Mucosa of gallbladder (tissue), 1 donor: ENCODE measurements at regions not wholly inside any gene's neighbourhood (a gene's known extent, or its start where the extent isn't known, plus 50 kb on each side); places are given as distances from the start of the nearest gene placed in this dataset.

ENCODE experiments used
- DNase-seq: peaks from one replicate; pipeline ENCODE4 v3.0.0-alpha.2; 2020; ENCODE audit warnings: low spot score
- donor health status: DM: no; HTN: no; CAD: no.

DNA sequence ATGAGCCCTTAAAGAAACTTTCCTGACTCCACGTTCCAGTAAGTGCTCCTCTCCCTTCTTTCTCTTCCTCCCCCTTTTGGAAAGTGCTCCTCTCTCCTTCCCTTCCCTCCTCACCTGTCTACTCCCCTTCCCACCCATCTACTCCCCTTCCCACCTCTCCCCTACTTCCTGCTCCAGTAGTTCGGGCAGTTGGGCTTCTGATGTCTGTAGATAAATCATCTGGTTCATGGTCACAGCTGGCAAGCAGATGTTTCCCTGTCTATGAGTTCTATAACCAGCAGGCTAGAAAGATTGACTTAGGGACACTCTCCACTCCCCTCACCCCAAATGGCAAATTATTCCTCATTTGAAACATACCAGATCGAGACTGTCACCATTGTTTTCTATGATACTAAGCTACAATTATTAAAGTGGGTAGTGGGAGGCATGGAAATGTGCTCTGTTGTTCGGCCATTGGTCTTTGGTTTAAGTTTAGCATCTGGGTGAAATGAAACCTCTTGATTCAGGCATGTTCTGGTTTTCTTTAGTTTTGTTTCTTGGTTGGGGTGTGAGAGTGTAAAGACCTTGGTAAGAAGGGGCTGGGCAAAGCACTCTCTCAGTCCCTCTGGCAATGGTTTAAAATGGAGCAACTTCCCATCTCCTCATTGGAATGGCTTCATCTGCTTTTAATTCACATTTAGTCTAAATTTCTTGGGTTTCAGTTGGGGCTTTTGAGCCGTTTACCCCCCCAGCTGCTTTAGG lies 413.2 kb upstream of the SPRED2 start:
- no peak for DNase-seq

GRCh38 chr2:65842104-65842503 lies 409.7 kb upstream of the SPRED2 start:
- DNase-seq, result no peak

DNA sequence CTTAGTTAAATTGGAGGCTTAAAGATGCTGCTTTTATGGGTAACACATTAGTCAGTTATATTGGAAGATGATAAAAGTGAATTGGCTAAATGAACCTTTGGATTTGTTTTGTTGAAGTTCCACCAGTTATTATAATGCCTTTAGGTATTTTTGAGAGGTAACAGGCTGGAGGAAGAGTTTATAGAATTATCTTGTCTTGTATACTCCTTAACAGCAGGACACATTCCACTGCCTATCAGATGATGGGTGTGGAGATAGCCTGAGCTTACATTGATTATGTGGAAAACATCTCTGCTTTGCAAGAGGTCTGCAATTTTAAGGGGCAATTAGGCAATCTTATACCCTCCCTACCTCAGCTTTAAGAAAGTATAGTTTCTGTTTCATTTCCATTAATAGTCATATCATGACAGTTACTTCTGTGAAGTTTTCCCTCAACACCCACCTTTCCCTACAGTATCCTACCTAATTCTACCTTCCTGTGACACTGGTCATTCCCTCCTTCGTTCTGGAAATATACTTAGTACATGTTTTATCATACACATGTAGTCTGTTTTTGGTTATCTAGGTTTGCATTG lies 403.7 kb upstream of the SPRED2 start:
- no peak for DNase-seq

GRCh38 chr2:65834771-65835475 lies 402.5 kb upstream of the SPRED2 start:
- DNase-seq, result no peak

DNA sequence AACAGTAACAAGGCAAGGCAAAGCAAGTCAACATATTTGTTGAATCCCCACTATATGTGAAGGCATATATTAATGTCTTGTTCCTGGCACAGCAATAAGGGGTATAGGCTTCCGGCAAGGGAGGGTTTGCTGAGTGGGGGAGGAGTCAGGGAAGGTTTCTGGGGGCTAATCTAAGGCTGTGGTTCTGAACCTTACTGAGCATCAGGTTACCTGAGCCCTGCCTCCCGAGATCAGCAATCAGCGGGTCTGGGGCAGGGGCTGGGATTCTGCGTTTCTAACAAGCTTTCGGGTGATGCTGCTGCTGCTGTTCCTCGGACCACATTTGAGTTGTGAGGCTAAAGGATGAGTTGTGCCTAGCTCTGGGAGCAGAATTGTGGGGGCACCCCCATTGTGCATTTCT lies 401.7 kb upstream of the SPRED2 start:
- DNase-seq, result no peak

- DNase-seq, result no peak
Observed at GRCh38 chr2:65831509-65831908, 399.1 kb upstream of the SPRED2 start.

- DNase-seq, result no peak
Observed at GRCh38 chr2:65826567-65826966, 394.2 kb upstream of the SPRED2 start.

DNA sequence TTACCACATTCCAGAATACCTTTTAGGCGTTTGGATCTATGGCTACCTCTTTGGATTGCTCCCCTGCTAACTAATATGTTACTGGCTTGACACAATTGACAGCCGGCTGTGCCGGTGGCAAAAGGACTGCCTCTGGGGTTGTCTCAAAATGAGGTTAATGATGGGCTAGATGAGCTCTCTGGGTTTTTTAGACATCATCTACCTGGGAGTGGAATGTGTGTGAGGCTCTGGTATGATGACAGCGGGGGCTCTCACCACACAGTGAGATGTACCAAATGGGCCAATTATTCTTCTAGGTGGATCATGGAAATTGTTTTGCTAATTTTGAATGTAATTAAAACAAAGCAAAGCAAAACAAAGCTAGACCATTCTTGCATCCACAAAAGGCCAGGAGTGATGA lies 391.1 kb upstream of the SPRED2 start:
- no peak for DNase-seq

- no peak for DNase-seq
Observed at GRCh38 chr2:65820454-65820853, 388.1 kb upstream of the SPRED2 start.

DNA sequence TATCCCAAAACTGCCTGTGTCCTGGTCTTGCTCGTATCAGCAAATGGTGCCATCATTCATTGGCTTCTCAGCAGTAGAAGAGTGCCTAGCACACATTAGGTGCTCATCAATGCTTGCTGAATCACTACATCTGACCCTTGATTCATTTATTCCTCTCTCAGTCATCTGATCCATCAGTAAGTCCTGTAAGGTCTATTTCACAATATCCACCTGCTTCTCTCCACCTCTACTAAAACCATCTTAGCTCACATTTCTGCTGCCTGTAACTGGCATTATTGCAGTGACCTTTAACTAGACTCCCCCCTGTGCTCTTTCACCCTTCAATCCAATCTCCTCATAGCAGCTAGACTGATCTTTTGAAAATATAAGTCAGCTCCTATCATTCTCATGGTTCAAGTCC lies 387.6 kb upstream of the SPRED2 start:
- DNase-seq, result no peak

DNA sequence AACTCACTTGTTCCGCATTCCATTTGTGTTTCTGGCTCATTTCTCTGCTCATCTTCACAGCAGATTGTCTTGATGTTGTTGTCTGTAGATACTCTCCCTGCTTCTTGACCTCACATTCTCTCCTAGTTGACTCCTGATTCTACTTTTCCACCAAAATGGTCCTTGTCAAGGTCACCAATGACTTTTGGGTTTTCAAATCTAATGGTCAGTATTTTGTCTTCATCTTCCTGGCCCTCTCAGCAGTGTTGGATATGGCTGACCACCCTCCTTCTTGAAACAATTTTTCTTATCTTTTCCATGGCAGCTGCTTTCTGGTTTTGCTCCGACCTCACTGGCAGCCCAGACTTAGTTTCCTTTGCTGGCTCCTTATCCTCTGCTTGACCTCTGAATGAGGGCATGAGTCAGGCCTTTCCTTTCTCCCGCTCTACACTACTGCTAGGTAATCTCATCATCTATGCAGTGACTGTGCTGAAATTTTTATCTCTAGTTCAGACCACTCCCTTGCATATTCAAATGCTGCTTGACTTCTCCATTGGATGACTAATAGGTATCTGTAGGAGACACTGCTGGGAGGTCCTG lies 386.6 kb upstream of the SPRED2 start:
- no peak for DNase-seq

GRCh38 chr2:65813631-65814173 lies 381.3 kb upstream of the SPRED2 start:
- DNase-seq, result no peak

GRCh38 chr2:65812887-65813286 lies 380.5 kb upstream of the SPRED2 start:
- DNase-seq, result no peak

GRCh38 chr2:65807942-65808341 lies 375.5 kb upstream of the SPRED2 start:
- no peak for DNase-seq

DNA sequence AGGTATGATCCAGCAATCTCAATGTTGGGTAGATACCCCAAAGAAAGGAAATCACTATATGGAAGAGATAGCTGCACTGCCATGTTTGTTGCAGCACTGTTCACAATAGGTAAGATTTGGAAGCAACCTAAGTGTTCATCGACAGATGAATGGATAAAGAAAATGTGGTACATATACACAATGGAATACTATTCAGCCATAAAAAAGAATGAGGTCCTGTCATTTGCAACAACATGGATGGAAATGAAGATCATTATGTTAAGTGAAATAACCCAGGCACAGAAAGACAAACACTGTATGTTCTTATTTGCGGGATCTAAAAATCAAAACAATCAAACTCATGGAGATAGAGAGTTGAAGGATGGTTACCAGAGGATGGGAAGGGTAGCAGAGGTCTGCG lies 372.4 kb upstream of the SPRED2 start:
- no peak for DNase-seq

GRCh38 chr2:65802298-65802942 lies 370.0 kb upstream of the SPRED2 start:
- no peak for DNase-seq

DNA sequence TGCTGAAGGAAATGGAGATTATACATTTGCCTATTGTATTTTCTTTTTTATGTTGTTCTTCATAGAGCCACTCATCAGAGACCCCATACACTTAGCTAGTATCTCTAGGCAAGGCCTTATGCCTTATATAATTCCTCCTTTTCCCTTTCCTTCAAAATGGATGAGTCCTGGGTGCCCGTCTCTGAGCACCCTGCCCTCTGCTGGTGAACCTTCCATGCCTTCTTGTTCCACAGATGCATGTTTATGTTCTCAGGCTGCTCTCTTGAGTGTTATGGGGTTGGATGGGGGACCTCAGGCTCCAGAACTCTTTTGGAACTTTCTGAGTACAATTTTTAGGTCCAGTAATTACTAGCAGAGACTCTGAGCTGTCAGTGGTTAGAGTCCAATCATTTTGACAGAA lies 368.6 kb upstream of the SPRED2 start:
- no peak for DNase-seq

GRCh38 chr2:65799141-65799854 lies 366.9 kb upstream of the SPRED2 start:
- no peak for DNase-seq

- no peak for DNase-seq
Observed at GRCh38 chr2:65798641-65799040, 366.2 kb upstream of the SPRED2 start.

- DNase-seq, result no peak
Observed at GRCh38 chr2:65794994-65795393, 362.6 kb upstream of the SPRED2 start.

DNA sequence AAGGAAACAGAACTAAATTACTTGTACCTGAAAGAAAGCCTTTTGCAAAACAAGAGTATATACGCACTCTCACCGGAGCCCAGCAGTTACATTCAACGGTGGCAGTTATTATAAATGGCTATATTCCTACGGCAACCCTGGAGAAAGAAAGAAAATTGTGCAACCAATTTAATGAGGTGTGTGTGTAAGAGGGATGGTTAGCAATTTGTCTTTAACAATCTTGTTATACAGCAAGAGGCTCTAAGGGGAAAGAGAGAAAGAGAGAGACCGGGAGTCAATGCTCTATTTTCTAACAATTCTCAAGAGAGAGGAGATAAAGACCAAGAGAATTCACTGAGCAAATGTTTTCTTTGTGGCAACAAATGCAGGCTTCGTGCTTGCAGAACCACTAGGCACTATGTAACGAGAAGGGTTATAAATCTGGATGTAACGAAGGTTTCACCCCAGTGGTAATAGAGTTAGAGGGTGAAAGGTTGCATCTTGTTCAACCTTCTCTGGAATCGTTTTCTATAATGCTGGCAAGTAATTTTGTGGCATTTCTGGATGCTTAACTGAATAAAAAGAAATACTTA lies 359.1 kb upstream of the SPRED2 start:
- no peak for DNase-seq
